ENCODE measurements at regions not wholly inside any gene's neighbourhood (a gene's known extent, or its start where the extent isn't known, plus 50 kb on each side); places are given as distances from the start of the nearest gene placed in this dataset.
"Not testable (repeated sequence)": the region's sequence is repeated elsewhere in the genome, so short reads cannot be mapped to it uniquely, and the experiment has no call there.

DNA sequence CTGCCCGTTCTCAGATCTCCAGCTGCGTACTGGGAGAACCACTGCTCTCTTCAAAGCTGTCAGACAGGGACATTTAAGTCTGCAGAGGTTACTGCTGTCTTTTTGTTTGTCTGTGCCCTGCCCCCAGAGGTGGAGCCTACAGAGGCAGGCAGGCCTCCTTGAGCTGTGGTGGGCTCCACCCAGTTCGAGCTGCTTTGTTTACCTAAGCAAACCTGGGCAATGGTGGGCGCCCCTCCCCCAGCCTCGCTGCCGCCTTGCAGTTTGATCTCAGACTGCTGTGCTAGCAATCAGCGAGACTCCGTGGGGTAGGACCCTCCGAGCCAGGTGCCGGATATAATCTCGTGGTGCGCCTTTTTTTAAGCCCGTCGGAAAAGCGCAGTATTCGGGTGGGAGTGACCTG lies 66.2 kb upstream of the GPR141 start:
- DNase-seq (ENCODE audit: low spot score), result not testable (repeated sequence)

- no peak for DNase-seq (ENCODE audit: low spot score)
Measured at GRCh38 chr7:37633048-37633447, 50.5 kb upstream of the GPR141 start.

Data from globus pallidus (tissue), 1 donor.